Amniotic epithelial cell (primary cell): ENCODE measurements at regions not wholly inside any gene's neighbourhood (a gene's known extent, or its start where the extent isn't known, plus 50 kb on each side); places are given as distances from the start of the nearest gene placed in this dataset.
"Not testable (repeated sequence)": the region's sequence is repeated elsewhere in the genome, so short reads cannot be mapped to it uniquely, and the experiment has no call there.

Experiments used
- DNase-seq: peaks from one replicate; pipeline ENCODE4 v3.0.0-alpha.2; 2010; ENCODE audit warnings: low read depth

- no peak for DNase-seq
Measured at GRCh38 chr9:135173066-135173465, 85.6 kb downstream of the OLFM1 start.

- no peak for DNase-seq
Measured at GRCh38 chr9:135174248-135174647, 86.8 kb downstream of the OLFM1 start.

GRCh38 chr9:135174981-135175380, 87.5 kb downstream of the OLFM1 start:
- DNase-seq, result no peak

- DNase-seq, result no peak
Measured at GRCh38 chr9:135176284-135176683, 88.8 kb downstream of the OLFM1 start.

- not testable (repeated sequence) for DNase-seq
Measured at GRCh38 chr9:135177562-135177961, 90.1 kb downstream of the OLFM1 start.

GRCh38 chr9:135178498-135178897, 91.0 kb downstream of the OLFM1 start:
- DNase-seq, result no peak

GRCh38 chr9:135179041-135179440, 91.6 kb downstream of the OLFM1 start:
- no peak for DNase-seq

GRCh38 chr9:135179976-135180375, 92.5 kb downstream of the OLFM1 start:
- DNase-seq, result no peak

GRCh38 chr9:135180586-135180985, 93.1 kb downstream of the OLFM1 start:
- DNase-seq, result no peak

- DNase-seq, result no peak
Measured at GRCh38 chr9:135181336-135181735, 93.9 kb downstream of the OLFM1 start.

- not testable (repeated sequence) for DNase-seq
Measured at GRCh38 chr9:135181841-135182240, 94.4 kb downstream of the OLFM1 start.

- DNase-seq, result no peak
Measured at GRCh38 chr9:135183069-135183468, 95.6 kb downstream of the OLFM1 start.

- DNase-seq, result no peak
Measured at GRCh38 chr9:135183528-135184180, 96.2 kb downstream of the OLFM1 start.

- no peak for DNase-seq
Measured at GRCh38 chr9:135184181-135185053, 96.9 kb downstream of the OLFM1 start.

- no peak for DNase-seq
Measured at GRCh38 chr9:135185060-135185459, 97.6 kb downstream of the OLFM1 start.

- no peak for DNase-seq
Measured at GRCh38 chr9:135186248-135187164, 99.0 kb downstream of the OLFM1 start.

GRCh38 chr9:135187365-135187764, 99.9 kb downstream of the OLFM1 start:
- DNase-seq, result no peak

GRCh38 chr9:135188681-135189151, 101.2 kb downstream of the OLFM1 start:
- no peak for DNase-seq

GRCh38 chr9:135189497-135189896, 102.0 kb downstream of the OLFM1 start:
- DNase-seq, result no peak

- no peak for DNase-seq
Measured at GRCh38 chr9:135190789-135191577, 103.5 kb downstream of the OLFM1 start.

GRCh38 chr9:135192686-135193085, 105.2 kb downstream of the OLFM1 start:
- DNase-seq, result no peak
